Fibroblast of lung (primary cell): ENCODE measurements at regions not wholly inside any gene's neighbourhood (a gene's known extent, or its start where the extent isn't known, plus 50 kb on each side); places are given as distances from the start of the nearest gene placed in this dataset.

Experiments
- DNase-seq, 2 donors: peaks; one replicate each; pipeline versions ENCODE4 v3.0.0 to v3.0.0-alpha.2; 2010; ENCODE audit warnings: low read depth in 2 of 2
- H2AFZ ChIP-seq: 2 replicates; pipeline ENCODE4 v1.5.1; 2012; ENCODE audit warnings: low read length, control low read depth, inconsistent platforms
- H3K27ac ChIP-seq: 2 replicates; pipeline ENCODE4 v1.5.1; 2011; ENCODE audit warnings: low read length, control low read depth; ENCODE audit not compliant: insufficient read depth
- H3K27me3 ChIP-seq: 2 replicates; pipeline ENCODE4 v1.5.1; 2011; ENCODE audit warnings: mild to moderate bottlenecking, low read length; ENCODE audit not compliant: control insufficient read depth, insufficient read depth
- H3K36me3 ChIP-seq: 2 replicates; pipeline ENCODE4 v1.5.1; 2011; ENCODE audit warnings: low read length; ENCODE audit not compliant: control insufficient read depth, insufficient read depth
- H3K4me1 ChIP-seq: 2 replicates; pipeline ENCODE4 v1.5.1; 2011; ENCODE audit warnings: low read length; ENCODE audit not compliant: control insufficient read depth, insufficient read depth; ENCODE audit errors: extremely low read depth
- H3K4me2 ChIP-seq: 2 replicates; pipeline ENCODE4 v1.5.1; 2011; ENCODE audit warnings: low read length, control low read depth; ENCODE audit not compliant: insufficient read depth; ENCODE audit errors: extremely low read depth
- H3K4me3 ChIP-seq, 4 experiments: fragments of 200-600 bp in 1 of 4; sonication (generic) in 1 of 4; replicated peaks in 1 of 4; 2 replicates each; pipeline ENCODE4 v1.5.1; 2011 to 2016; ENCODE audit warnings: low read length in 4 of 4, low read depth in 3 of 4, mild to moderate bottlenecking in 3 of 4, control low read depth in 2 of 4, inconsistent platforms in 1 of 4, mixed read lengths in 1 of 4; ENCODE audit not compliant: insufficient read depth in 1 of 4; ENCODE audit errors: control extremely low read depth in 1 of 4
- H3K79me2 ChIP-seq: 2 replicates; pipeline ENCODE4 v1.5.1; 2012; ENCODE audit warnings: mild to moderate bottlenecking, low read length, inconsistent platforms; ENCODE audit not compliant: control insufficient read depth, insufficient read depth
- H3K9ac ChIP-seq: 2 replicates; pipeline ENCODE4 v1.5.1; 2011; ENCODE audit warnings: mild to moderate bottlenecking, low read length, control low read depth; ENCODE audit not compliant: insufficient read depth
- H3K9me3 ChIP-seq: 2 replicates; pipeline ENCODE4 v1.5.1; 2012; ENCODE audit warnings: low read depth, low read length; ENCODE audit not compliant: control insufficient read depth, insufficient read depth
- H4K20me1 ChIP-seq: 2 replicates; pipeline ENCODE4 v1.5.1; 2011; ENCODE audit warnings: low read length; ENCODE audit not compliant: control insufficient read depth, insufficient read depth; ENCODE audit errors: extremely low read depth
- EZH2 ChIP-seq: IDR thresholded peaks from 2 replicates; pipeline ENCODE4 v1.5.1; 2012; ENCODE audit warnings: low read length, control low read depth, mild to moderate bottlenecking; ENCODE audit errors: missing control alignments
- TF ChIP-seq, protein P1 (sequence below), 2 donors: IDR thresholded peaks in 1 of 2; conservative IDR thresholded peaks in 1 of 2; 1 replicate in 1 of 2; 2 replicates in 1 of 2; pipeline ENCODE4 v1.5.1; 2011 to 2012; ENCODE audit warnings: low read length in 2 of 2, control low read depth in 1 of 2, inconsistent platforms in 1 of 2, low read depth in 1 of 2, mild to moderate bottlenecking in 1 of 2

DNA sequence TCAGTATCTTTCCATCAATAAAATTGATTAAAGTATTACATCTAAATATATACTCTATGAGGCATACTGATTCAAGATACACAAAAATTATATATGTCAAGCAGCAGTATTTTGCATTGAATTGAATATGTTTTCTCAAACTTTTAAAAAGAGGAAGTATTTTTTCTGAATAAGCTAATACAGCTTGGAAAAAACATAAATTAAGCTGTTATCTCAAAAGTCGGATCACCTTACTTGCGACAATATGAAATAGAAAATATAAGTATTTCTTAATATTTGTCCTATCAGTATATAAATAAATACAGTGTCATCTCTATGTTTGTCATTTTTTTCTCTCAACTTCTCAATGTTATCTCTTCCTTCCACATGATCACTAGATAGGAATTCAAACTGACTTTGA is 139.3 kb downstream of the MBL2 start:
- H4K20me1 ChIP-seq: no peaks in the 10 kb centered on the region
- no peak for DNase-seq
- H3K27ac ChIP-seq: no peak overlapping the region
- no peak overlapping the region for H3K4me3 ChIP-seq
- H2AFZ ChIP-seq: no peak overlapping the region
- no peak overlapping the region for H3K4me2 ChIP-seq
- TF ChIP-seq EZH2: no peak
- TF ChIP-seq, protein P1, sequence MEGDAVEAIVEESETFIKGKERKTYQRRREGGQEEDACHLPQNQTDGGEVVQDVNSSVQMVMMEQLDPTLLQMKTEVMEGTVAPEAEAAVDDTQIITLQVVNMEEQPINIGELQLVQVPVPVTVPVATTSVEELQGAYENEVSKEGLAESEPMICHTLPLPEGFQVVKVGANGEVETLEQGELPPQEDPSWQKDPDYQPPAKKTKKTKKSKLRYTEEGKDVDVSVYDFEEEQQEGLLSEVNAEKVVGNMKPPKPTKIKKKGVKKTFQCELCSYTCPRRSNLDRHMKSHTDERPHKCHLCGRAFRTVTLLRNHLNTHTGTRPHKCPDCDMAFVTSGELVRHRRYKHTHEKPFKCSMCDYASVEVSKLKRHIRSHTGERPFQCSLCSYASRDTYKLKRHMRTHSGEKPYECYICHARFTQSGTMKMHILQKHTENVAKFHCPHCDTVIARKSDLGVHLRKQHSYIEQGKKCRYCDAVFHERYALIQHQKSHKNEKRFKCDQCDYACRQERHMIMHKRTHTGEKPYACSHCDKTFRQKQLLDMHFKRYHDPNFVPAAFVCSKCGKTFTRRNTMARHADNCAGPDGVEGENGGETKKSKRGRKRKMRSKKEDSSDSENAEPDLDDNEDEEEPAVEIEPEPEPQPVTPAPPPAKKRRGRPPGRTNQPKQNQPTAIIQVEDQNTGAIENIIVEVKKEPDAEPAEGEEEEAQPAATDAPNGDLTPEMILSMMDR (conservative IDR thresholded peaks at IDR 0.05 in 1 of 2, IDR thresholded peaks at IDR 0.05 in 1 of 2; ENCODE audit: low read depth in 1 of 2, low read length in 2 of 2): no peak
- no peaks in the 10 kb centered on the region for H3K9me3 ChIP-seq
- no peak overlapping the region for H3K9ac ChIP-seq
- no peaks in the 10 kb centered on the region for H3K79me2 ChIP-seq
- no peaks in the 10 kb centered on the region for H3K27me3 ChIP-seq
- no peaks in the 10 kb centered on the region for H3K4me1 ChIP-seq
- no peaks in the 10 kb centered on the region for H3K36me3 ChIP-seq

DNA sequence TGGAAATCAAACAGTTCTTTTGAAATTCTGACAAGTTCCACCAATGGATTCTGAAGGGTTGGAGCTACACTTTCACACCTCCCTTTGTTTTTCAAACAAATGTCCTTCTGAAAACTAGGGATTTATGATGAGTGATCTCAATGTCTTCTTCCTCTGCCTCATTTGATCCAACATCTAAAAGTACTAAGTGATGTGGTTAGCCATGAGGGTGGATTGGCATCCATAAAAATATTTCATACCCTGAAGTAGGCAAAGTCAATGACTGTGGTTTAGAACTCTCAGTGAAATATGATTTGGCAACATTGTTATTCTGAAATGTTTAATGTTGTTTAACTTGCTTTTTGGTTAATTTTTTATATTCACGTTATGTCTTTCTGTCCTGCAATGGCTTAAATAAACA is 136.9 kb downstream of the MBL2 start:
- Histone ChIP-seq H3K9ac (no peak overlapping the region), H3K4me1 (no peaks in the 10 kb centered on the region), H3K79me2 (no peaks in the 10 kb centered on the region), H3K27ac (no peak overlapping the region), H3K4me3 (no peak overlapping the region), H3K9me3 (no peaks in the 10 kb centered on the region), H3K36me3 (no peaks in the 10 kb centered on the region), H2AFZ (no peak overlapping the region), H3K27me3 (no peaks in the 10 kb centered on the region), H4K20me1 (no peaks in the 10 kb centered on the region), H3K4me2 (no peak overlapping the region)
- no peak for TF ChIP-seq EZH2
- TF ChIP-seq, protein P1 (conservative IDR thresholded peaks at IDR 0.05 in 1 of 2, IDR thresholded peaks at IDR 0.05 in 1 of 2; ENCODE audit: low read depth in 1 of 2, low read length in 2 of 2): no peak
- no peak for DNase-seq

DNA sequence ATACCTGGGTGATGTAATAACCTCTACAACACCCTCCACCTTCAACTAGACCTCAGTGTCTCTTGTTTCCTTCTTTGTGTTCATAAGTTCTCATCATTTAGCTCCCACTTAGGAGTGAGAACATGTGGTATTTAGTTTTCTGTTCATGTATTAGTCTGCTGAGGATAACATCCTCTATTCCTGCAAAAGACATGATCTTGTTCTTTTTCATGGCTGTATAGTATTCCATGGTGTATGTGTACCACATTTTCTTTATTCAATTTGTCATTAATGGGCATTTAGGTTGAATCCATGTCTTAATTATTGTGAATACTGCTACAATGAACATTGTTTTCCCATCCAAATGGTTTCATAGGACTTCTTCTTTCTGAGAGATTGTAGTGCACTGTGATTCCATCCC is 135.7 kb downstream of the MBL2 start:
- TF ChIP-seq, protein P1 (conservative IDR thresholded peaks at IDR 0.05 in 1 of 2, IDR thresholded peaks at IDR 0.05 in 1 of 2; ENCODE audit: low read depth in 1 of 2, low read length in 2 of 2): no peak
- TF ChIP-seq EZH2: no peak
- Histone ChIP-seq H3K27ac (no peak overlapping the region), H4K20me1 (no peaks in the 10 kb centered on the region), H3K79me2 (no peaks in the 10 kb centered on the region), H3K4me3 (no peak overlapping the region), H3K9ac (no peak overlapping the region), H3K9me3 (no peaks in the 10 kb centered on the region), H3K36me3 (no peaks in the 10 kb centered on the region), H3K4me1 (no peaks in the 10 kb centered on the region), H2AFZ (no peak overlapping the region), H3K4me2 (no peak overlapping the region), H3K27me3 (no peaks in the 10 kb centered on the region)
- DNase-seq: no peak
